Thyroid gland (tissue), 4 donors: ENCODE measurements at regions not wholly inside any gene's neighbourhood (a gene's known extent, or its start where the extent isn't known, plus 50 kb on each side); places are given as distances from the start of the nearest gene placed in this dataset.

Experiments used
- DNase-seq, 2 donors: peaks; one replicate each; pipeline ENCODE4 v3.0.0-alpha.2; 2019
- H3K27ac ChIP-seq, 3 donors: fragments of 200-600 bp; sonication (generic); 1 replicate in 2 of 3; 2 replicates in 1 of 3; pipeline ENCODE4 v1.5.1; 2016 to 2019; ENCODE audit warnings: mild to moderate bottlenecking in 1 of 3, moderate library complexity in 1 of 3
- H3K27me3 ChIP-seq: fragments of 200-600 bp; sonication (generic); one replicate; pipeline ENCODE4 v1.5.1; 2019
- H3K36me3 ChIP-seq, 2 donors: fragments of 200-600 bp; sonication (generic); one replicate each; pipeline ENCODE4 v1.5.1; 2016 to 2019
- H3K4me1 ChIP-seq, 2 donors: fragments of 200-600 bp; sonication (generic); one replicate each; pipeline ENCODE4 v1.5.1; 2017 to 2019
- H3K4me3 ChIP-seq, 3 donors: fragments of 200-600 bp; sonication (generic); replicated peaks in 1 of 3; 1 replicate in 2 of 3; 2 replicates in 1 of 3; pipeline ENCODE4 v1.5.1; 2016; ENCODE audit warnings: mild to moderate bottlenecking in 1 of 3
- H3K9me3 ChIP-seq: fragments of 200-600 bp; sonication (generic); one replicate; pipeline ENCODE4 v1.5.1; 2017
- POLR2A ChIP-seq, 2 donors: fragments of 450-650 bp; IDR thresholded peaks; one replicate each; pipeline ENCODE4 v1.6.1; 2017; ENCODE audit warnings: antibody characterized with exemption in 2 of 2, mild to moderate bottlenecking in 2 of 2, moderate library complexity in 1 of 2
- WGBS, 2 donors: methylation state at CpG; one replicate each; pipeline ENCODE4 v1.1.5; 2017; 5-methylcytosine and 5-hydroxymethylcytosine counted together
- intact Hi-C: fragments of 100-400 bp; cut with DNase I; formaldehyde crosslinking; loops from one replicate; pipeline ENCODE4 v1.15.1; 2023
- TF ChIP-seq, protein P1 (sequence below), 6 experiments: fragments of 200-600 bp in 3 of 6; fragments of 450-650 bp in 3 of 6; sonication (generic) in 3 of 6; IDR thresholded peaks; one replicate each; pipeline ENCODE4 v1.5.1; 2016 to 2019; ENCODE audit warnings: antibody characterized with exemption in 6 of 6, mild to moderate bottlenecking in 2 of 6, inconsistent platforms in 1 of 6, moderate library complexity in 1 of 6

- 81 to 89% methylated on average over 3 of the region's 3 CpGs for WGBS, 2 donors
- intact Hi-C loops: no loop called here
- Histone ChIP-seq H3K9me3 (no peaks in the 10 kb centered on the region), H3K27me3 (no peaks in the 10 kb centered on the region), H3K4me1 (peaks cover 0 to under 1% of the 10 kb centered on the region in 2 donors), H3K4me3 (no peak overlapping the region), H3K27ac (no peak overlapping the region), H3K36me3 (no peaks in the 10 kb centered on the region)
- DNase-seq: no peak
- TF ChIP-seq POLR2A (IDR thresholded peaks at IDR 0.05): no peak
- TF ChIP-seq, protein P1, sequence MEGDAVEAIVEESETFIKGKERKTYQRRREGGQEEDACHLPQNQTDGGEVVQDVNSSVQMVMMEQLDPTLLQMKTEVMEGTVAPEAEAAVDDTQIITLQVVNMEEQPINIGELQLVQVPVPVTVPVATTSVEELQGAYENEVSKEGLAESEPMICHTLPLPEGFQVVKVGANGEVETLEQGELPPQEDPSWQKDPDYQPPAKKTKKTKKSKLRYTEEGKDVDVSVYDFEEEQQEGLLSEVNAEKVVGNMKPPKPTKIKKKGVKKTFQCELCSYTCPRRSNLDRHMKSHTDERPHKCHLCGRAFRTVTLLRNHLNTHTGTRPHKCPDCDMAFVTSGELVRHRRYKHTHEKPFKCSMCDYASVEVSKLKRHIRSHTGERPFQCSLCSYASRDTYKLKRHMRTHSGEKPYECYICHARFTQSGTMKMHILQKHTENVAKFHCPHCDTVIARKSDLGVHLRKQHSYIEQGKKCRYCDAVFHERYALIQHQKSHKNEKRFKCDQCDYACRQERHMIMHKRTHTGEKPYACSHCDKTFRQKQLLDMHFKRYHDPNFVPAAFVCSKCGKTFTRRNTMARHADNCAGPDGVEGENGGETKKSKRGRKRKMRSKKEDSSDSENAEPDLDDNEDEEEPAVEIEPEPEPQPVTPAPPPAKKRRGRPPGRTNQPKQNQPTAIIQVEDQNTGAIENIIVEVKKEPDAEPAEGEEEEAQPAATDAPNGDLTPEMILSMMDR (IDR thresholded peaks at IDR 0.05): no peak
These were observed 116.0 kb upstream of the RBMS3 start for GRCh38 chr3:29164825-29165224.

- TF ChIP-seq, protein P1 (IDR thresholded peaks at IDR 0.05): no peak
- no peak for TF ChIP-seq POLR2A (IDR thresholded peaks at IDR 0.05)
- Histone ChIP-seq H3K27me3 (no peaks in the 10 kb centered on the region), H3K27ac (no peak overlapping the region), H3K4me1 (peaks cover 0 to 11% of the 10 kb centered on the region in 2 donors), H3K4me3 (no peak overlapping the region), H3K36me3 (no peaks in the 10 kb centered on the region), H3K9me3 (no peaks in the 10 kb centered on the region)
- WGBS, 2 donors: 100% methylated on average over 1 of the region's 1 CpG
- DNase-seq: no peak
- intact Hi-C loops: no loop called here
These were observed 113.7 kb upstream of the RBMS3 start for GRCh38 chr3:29167180-29167579.

DNA sequence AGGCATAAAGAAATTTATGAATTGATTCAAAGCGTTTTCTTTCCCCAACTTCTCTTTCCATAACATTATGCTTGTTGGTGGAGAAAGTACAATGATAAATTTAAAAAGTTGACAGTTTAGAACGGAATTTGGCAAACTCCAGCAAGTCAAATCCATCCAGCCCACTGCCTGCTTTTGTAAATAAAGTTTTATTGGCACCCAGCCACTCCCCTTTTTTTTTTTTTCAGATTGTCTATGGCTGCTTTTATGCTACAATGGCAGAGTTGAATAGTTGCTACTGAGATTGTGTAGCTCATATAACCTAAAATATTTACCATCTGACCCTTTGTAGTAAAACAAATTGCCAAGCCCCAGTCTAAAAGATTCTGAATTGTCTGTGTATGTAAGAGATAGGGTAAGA, 112.8 kb upstream of the RBMS3 start:
- H3K4me3 ChIP-seq: no peak overlapping the region
- intact Hi-C loops: no loop called here
- peaks cover 0 to 11% of the 10 kb centered on the region in 2 donors for H3K4me1 ChIP-seq
- TF ChIP-seq, protein P1 (IDR thresholded peaks at IDR 0.05): no peak
- TF ChIP-seq POLR2A (IDR thresholded peaks at IDR 0.05): no peak
- no peaks in the 10 kb centered on the region for H3K36me3 ChIP-seq
- no peak for DNase-seq
- H3K27me3 ChIP-seq: no peaks in the 10 kb centered on the region
- no peak overlapping the region for H3K27ac ChIP-seq
- no peaks in the 10 kb centered on the region for H3K9me3 ChIP-seq
- WGBS, 2 donors: 91 to 97% methylated on average over 2 of the region's 2 CpGs

GRCh38 chr3:29168696-29169095, 112.2 kb upstream of the RBMS3 start:
- DNase-seq: no peak
- Histone ChIP-seq H3K4me1 (peaks cover 0 to 11% of the 10 kb centered on the region in 2 donors), H3K36me3 (no peaks in the 10 kb centered on the region), H3K9me3 (no peaks in the 10 kb centered on the region), H3K27ac (no peak overlapping the region), H3K4me3 (no peak overlapping the region), H3K27me3 (no peaks in the 10 kb centered on the region)
- intact Hi-C loops: no loop called here
- WGBS, 2 donors: 82 to 87% methylated on average over 1 of the region's 1 CpG
- no peak for TF ChIP-seq POLR2A (IDR thresholded peaks at IDR 0.05)
- TF ChIP-seq, protein P1 (IDR thresholded peaks at IDR 0.05): no peak

DNA sequence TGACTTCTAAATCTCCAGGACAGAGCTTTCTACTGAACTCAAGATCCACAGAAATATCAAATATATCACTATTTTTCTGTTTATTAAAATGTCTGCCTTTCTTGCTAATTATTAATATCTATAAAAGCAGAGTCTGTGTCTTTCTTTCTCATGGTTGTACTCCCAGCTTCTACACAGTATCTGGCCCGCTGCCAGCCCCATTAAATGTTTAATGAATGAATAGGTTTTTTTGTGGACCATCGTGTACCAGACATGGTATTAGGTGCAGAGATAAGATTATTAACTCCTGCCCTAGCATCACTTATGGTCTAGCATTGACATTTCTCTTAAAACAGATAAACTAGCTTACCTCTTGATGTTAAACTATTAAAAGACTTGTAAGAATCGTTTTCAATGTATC, 111.4 kb upstream of the RBMS3 start:
- intact Hi-C loops: no loop called here
- Histone ChIP-seq H3K36me3 (no peaks in the 10 kb centered on the region), H3K9me3 (no peaks in the 10 kb centered on the region), H3K27me3 (no peaks in the 10 kb centered on the region), H3K4me1 (peaks cover 0 to 11% of the 10 kb centered on the region in 2 donors), H3K4me3 (no peak overlapping the region), H3K27ac (no peak overlapping the region)
- TF ChIP-seq, protein P1 (IDR thresholded peaks at IDR 0.05): no peak
- no peak for TF ChIP-seq POLR2A (IDR thresholded peaks at IDR 0.05)
- no peak for DNase-seq
- WGBS, 2 donors: 65 to 69% methylated on average over 3 of the region's 3 CpGs
